COLO829 (cell line): ENCODE measurements at regions not wholly inside any gene's neighbourhood (a gene's known extent, or its start where the extent isn't known, plus 50 kb on each side); places are given as distances from the start of the nearest gene placed in this dataset.
A peak's percentile ranks its signal among the peaks of the same experiment; 100 is the strongest.

ENCODE experiments used
- DNase-seq: peaks from one replicate; pipeline ENCODE4 v3.0.0; 2012; ENCODE audit warnings: low spot score

- no peak for DNase-seq
Observed at GRCh38 chr2:12316476-12316875, 400.3 kb upstream of the TRIB2 start.

GRCh38 chr2:12317286-12317685 is 399.4 kb upstream of the TRIB2 start:
- DNase-seq = no peak

GRCh38 chr2:12317814-12318426 is 398.8 kb upstream of the TRIB2 start:
- DNase-seq = peak; percentile 38

- DNase-seq = peak; percentile 85
Observed at GRCh38 chr2:12318427-12319057, 398.2 kb upstream of the TRIB2 start.

GRCh38 chr2:12320027-12320734 is 396.6 kb upstream of the TRIB2 start:
- DNase-seq = no peak

GRCh38 chr2:12320991-12321641 is 395.6 kb upstream of the TRIB2 start:
- peak; percentile 77 for DNase-seq

GRCh38 chr2:12321886-12322285 is 394.9 kb upstream of the TRIB2 start:
- DNase-seq = peak; percentile 89

GRCh38 chr2:12325806-12326205 is 390.9 kb upstream of the TRIB2 start:
- DNase-seq = peak; percentile 66

GRCh38 chr2:12326449-12327190 is 390.1 kb upstream of the TRIB2 start:
- DNase-seq = no peak

GRCh38 chr2:12330916-12331315 is 385.8 kb upstream of the TRIB2 start:
- DNase-seq = no peak

GRCh38 chr2:12331698-12332097 is 385.0 kb upstream of the TRIB2 start:
- DNase-seq = no peak

- no peak for DNase-seq
Observed at GRCh38 chr2:12333293-12333692, 383.4 kb upstream of the TRIB2 start.

- no peak for DNase-seq
Observed at GRCh38 chr2:12334412-12334966, 382.2 kb upstream of the TRIB2 start.

GRCh38 chr2:12335131-12335530 is 381.6 kb upstream of the TRIB2 start:
- DNase-seq = no peak

- no peak for DNase-seq
Observed at GRCh38 chr2:12335995-12336394, 380.7 kb upstream of the TRIB2 start.

- peak; percentile 73 for DNase-seq
Observed at GRCh38 chr2:12338946-12339697, 377.6 kb upstream of the TRIB2 start.

GRCh38 chr2:12340164-12340563 is 376.6 kb upstream of the TRIB2 start:
- peak; percentile 95 for DNase-seq

GRCh38 chr2:12341215-12341614 is 375.5 kb upstream of the TRIB2 start:
- no peak for DNase-seq

GRCh38 chr2:12341920-12342319 is 374.8 kb upstream of the TRIB2 start:
- no peak for DNase-seq

GRCh38 chr2:12343141-12343540 is 373.6 kb upstream of the TRIB2 start:
- no peak for DNase-seq

- DNase-seq = no peak
Observed at GRCh38 chr2:12347066-12347493, 369.7 kb upstream of the TRIB2 start.
